Medulla oblongata (tissue), 1 donor: ENCODE measurements at regions not wholly inside any gene's neighbourhood (a gene's known extent, or its start where the extent isn't known, plus 50 kb on each side); places are given as distances from the start of the nearest gene placed in this dataset.
A peak's percentile ranks its signal among the peaks of the same experiment; 100 is the strongest.

Experiments
- DNase-seq: peaks from one replicate; pipeline ENCODE4 v3.0.0-alpha.2; 2015; ENCODE audit errors: extremely low spot score

DNA sequence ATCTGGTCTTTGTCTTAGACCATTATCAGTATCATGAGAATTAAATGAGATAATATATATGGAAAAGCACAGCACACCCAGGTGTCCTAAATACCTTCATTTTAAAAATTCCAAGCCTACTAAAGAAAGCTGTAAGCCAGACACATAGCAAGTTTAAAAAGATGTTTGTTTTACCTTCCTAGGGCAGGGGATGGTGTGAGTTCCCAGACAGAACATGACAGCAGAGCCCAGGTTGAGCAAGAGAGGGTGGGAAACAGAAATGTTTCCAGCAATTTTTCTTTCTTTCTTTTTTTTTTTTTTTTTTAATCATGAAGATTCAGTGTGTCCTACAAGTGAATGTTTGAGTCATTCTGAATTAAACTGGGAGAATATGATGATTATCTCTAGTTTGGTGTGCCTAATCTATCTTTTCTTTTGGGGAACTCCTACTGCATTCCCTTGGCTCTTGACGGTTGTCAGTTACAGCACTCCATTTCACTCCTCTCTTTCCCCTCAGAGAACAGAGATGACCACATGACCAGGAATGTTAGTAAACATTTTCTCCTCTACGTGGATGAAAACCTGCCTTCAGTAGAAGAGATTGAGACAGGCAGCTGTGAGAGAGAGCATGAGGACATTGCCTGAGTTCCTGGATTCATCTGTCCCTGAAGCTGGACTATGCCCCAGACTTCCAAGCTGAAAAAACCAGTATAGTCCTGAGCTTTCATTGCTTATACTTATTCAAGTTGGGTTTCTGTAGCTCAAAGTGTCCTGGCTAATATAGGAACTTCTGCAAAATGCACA, 54.5 kb upstream of the ARL14 start:
- no peak for DNase-seq

DNA sequence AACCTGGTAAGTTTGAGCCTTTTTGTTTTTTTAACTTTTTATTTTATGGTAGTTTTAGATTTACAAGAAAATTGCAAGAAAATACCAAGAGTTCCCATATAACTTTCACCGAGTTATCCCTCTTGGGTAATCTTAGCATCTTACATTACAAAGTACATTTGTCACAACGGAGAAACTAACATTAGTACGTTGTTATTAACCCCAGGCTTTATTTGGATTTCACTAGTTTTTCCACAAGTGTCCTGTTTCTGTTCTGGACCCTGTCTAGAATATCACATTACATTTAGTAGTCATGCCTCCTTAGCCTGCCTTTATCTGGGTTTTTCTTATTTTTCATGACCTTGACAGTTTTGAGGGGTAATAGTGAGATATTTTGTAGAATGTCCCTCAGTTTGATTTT, 53.5 kb upstream of the KPNA4 start:
- no peak for DNase-seq

DNA sequence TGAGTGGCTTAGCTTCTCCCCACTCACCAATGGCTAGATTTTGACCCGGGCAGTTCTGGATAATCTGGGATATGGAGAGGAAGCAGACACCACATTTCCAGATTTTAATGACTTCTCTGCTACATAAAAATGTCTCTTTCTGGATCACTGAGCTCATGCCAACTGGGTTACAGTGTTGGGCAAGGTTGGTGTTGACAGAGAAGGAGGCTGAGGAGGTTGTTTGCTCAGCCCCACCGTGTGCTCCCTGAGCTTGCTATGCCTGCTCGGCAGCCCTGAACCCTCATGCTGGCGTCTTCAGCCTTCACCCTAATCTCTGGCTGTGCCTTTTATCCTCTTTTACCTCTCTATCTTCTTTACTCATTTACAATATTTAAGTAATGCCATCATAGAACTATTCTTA, 53.0 kb upstream of the KPNA4 start:
- DNase-seq: no peak

DNA sequence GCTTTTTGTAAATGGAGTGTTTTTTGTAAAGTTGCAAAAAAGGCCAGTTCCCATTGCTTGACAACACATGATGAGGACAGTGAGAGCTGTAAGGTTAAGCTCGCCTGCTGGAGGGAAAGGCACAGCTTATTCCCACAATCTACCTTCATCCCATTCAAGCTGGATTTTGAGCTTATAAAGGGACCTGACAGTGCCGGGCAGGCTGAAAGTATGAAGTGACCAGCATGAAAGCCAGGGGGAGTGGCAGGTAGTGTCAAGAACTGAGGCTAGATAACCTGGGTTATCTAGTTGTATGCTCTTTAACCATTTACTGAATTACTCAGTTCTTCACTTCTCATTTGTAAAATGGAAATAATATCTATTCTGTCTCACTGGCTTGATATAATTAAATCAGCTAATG, 52.3 kb upstream of the KPNA4 start:
- no peak for DNase-seq

DNA sequence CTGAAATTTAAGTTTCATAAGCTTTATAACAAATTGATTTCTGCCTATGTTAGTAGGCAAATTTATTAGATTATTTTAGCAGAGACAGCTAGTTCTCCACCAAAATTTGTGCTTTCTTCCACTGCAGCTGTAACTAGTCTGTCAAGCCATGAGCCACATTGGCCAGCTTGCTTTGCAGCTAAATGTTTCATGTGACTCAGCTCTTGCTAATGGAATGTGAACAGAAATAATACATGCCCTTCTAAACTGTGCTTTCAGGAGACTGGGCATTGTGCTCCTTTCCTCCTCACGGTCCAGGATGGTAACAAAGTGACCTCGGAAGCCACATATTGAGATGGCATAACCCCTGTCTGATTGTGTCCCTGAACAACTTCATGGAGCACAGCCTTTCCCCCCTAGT, 51.3 kb upstream of the KPNA4 start:
- peak; percentile 20 for DNase-seq

DNA sequence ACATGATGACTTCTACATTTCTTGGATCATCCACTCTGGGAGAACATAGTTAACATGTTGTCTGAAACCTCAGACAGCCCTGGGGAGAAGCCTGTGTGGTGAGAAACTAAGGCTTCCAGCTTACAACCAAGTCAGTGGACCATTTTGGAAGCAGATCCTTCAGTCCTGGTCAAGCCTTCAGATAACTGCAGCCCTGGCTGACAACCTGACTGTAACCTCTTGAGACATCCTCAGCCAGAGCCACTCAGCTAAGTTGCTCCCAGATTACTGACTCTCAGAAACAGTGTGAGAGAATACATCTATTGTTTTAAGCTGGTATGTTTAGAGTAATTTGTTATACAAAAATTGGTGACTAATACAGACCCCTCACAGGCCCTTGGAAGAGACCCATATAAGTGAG, 50.9 kb upstream of the KPNA4 start:
- no peak for DNase-seq
